ENCODE measurements at regions not wholly inside any gene's neighbourhood (a gene's known extent, or its start where the extent isn't known, plus 50 kb on each side); places are given as distances from the start of the nearest gene placed in this dataset.

DNA sequence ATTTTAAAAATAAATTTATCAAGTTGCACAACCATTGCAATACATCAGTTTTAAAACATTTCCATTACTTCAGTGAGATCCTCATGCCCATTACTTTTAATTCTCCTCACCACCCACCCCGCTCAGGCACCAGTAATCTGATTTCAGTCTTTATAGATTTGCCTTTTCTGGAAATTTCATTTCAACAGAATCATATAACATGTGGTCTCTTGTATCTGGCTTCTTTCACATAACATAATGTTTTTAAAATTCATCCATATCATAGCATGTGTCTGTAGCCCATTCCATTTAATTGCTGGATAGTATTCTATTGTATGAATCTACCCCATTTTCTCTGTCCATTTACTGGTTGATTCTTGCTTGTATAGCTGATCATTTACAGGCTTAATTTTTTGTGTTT is 110.3 kb upstream of the TMEM108 start:
- TF ChIP-seq HDAC1 (IDR thresholded peaks at IDR 0.05) (no peak), HDAC2 (IDR thresholded peaks at IDR 0.05) (no peak), TEAD1 (CRISPR knock-in tag; IDR thresholded peaks at IDR 0.05) (no peak), FOXJ3 (CRISPR knock-in tag; IDR thresholded peaks at IDR 0.05) (no peak), MAFK (IDR thresholded peaks at IDR 0.05; ENCODE audit: low read length) (no peak), PCBP2 (IDR thresholded peaks at IDR 0.05; ENCODE audit: low read depth, low read length, poor library complexity, severe bottlenecking) (no peak), CEBPB (tag; IDR thresholded peaks at IDR 0.05) (no peak), MCM7 (IDR thresholded peaks at IDR 0.05) (no peak)
- TF ChIP-seq, protein P1, sequence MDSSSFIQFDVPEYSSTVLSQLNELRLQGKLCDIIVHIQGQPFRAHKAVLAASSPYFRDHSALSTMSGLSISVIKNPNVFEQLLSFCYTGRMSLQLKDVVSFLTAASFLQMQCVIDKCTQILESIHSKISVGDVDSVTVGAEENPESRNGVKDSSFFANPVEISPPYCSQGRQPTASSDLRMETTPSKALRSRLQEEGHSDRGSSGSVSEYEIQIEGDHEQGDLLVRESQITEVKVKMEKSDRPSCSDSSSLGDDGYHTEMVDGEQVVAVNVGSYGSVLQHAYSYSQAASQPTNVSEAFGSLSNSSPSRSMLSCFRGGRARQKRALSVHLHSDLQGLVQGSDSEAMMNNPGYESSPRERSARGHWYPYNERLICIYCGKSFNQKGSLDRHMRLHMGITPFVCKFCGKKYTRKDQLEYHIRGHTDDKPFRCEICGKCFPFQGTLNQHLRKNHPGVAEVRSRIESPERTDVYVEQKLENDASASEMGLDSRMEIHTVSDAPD (CRISPR knock-in tag; IDR thresholded peaks at IDR 0.05), result no peak
